CD8-positive, alpha-beta memory T cell (primary cell): ENCODE measurements at regions not wholly inside any gene's neighbourhood (a gene's known extent, or its start where the extent isn't known, plus 50 kb on each side); places are given as distances from the start of the nearest gene placed in this dataset.

ENCODE experiments used
- CTCF ChIA-PET: fragments of 350-600 bp; sonication (Branson Sonifier 250); formaldehyde crosslinking; loops from one replicate; lab custom pipeline; 2021; ENCODE audit warnings: antibody characterized with exemption; lab: Charles Lee
- POLR2A ChIA-PET: fragments of 350-600 bp; sonication (Branson Sonifier 250); formaldehyde crosslinking; loops from one replicate; lab custom pipeline; 2021; ENCODE audit warnings: antibody characterized with exemption; lab: Charles Lee
- DNase-seq, 5 donors: peaks; one replicate each; pipeline versions ENCODE4 v3.0.0 to v3.0.0-alpha.2; 2020 to 2022; ENCODE audit warnings: mixed read lengths in 1 of 5
- H3K27ac ChIP-seq: one replicate; pipeline ENCODE4 v1.7.0; 2013; ENCODE audit warnings: low read depth, mild to moderate bottlenecking, low read length, moderate library complexity
- H3K27me3 ChIP-seq: 2 replicates; pipeline ENCODE4 v1.7.0; 2013; ENCODE audit warnings: low read length, mild to moderate bottlenecking; ENCODE audit not compliant: insufficient read depth, poor library complexity, severe bottlenecking
- H3K36me3 ChIP-seq: 2 replicates; pipeline ENCODE4 v1.7.0; 2013; ENCODE audit warnings: mild to moderate bottlenecking, low read length, moderate library complexity; ENCODE audit not compliant: insufficient read depth
- H3K4me1 ChIP-seq: 2 replicates; pipeline ENCODE4 v1.7.0; 2013; ENCODE audit warnings: mild to moderate bottlenecking, low read length, moderate library complexity; ENCODE audit not compliant: insufficient read depth
- H3K4me3 ChIP-seq: 2 replicates; pipeline ENCODE4 v1.7.0; 2013; ENCODE audit warnings: mild to moderate bottlenecking, low read length
- H3K9me3 ChIP-seq: 2 replicates; pipeline ENCODE4 v1.7.0; 2013; ENCODE audit warnings: mild to moderate bottlenecking, low read length
- H3K27ac Mint-ChIP-seq, 8 donors: one replicate each; pipeline ENCODE4 v1.8.0; 2020 to 2021; ENCODE audit warnings: mixed read lengths in 8 of 8, mild to moderate bottlenecking in 6 of 8, inconsistent platforms in 3 of 8, moderate library complexity in 3 of 8
- H3K27me3 Mint-ChIP-seq, 2 donors: one replicate each; pipeline ENCODE4 v1.8.0; 2020 to 2021; ENCODE audit warnings: mixed read lengths in 2 of 2, mild to moderate bottlenecking in 1 of 2, moderate library complexity in 1 of 2
- H3K36me3 Mint-ChIP-seq, 3 donors: one replicate each; pipeline ENCODE4 v1.8.0; 2020 to 2021; ENCODE audit warnings: mixed read lengths in 3 of 3, inconsistent platforms in 1 of 3, mild to moderate bottlenecking in 1 of 3
- H3K4me1 Mint-ChIP-seq, 3 donors: one replicate each; pipeline ENCODE4 v1.8.0; 2020 to 2021; ENCODE audit warnings: mixed read lengths in 3 of 3, inconsistent platforms in 1 of 3, mild to moderate bottlenecking in 1 of 3
- H3K4me3 Mint-ChIP-seq, 7 donors: one replicate each; pipeline ENCODE4 v1.8.0; 2020 to 2021; ENCODE audit warnings: mixed read lengths in 7 of 7, mild to moderate bottlenecking in 6 of 7, moderate library complexity in 4 of 7, inconsistent platforms in 2 of 7
- H3K9me3 Mint-ChIP-seq, 5 donors: one replicate each; pipeline ENCODE4 v1.8.0; 2020 to 2022; ENCODE audit warnings: mixed read lengths in 5 of 5, mild to moderate bottlenecking in 3 of 5, moderate library complexity in 2 of 5, inconsistent platforms in 1 of 5

GRCh38 chr2:204343685-204344084 is 201.6 kb upstream of the PARD3B start:
- POLR2A ChIA-PET, result no interaction called here
- Mint-ChIP-seq H3K4me1 (no peaks in the 10 kb centered on the region), H3K4me3 (no peak overlapping the region), H3K27ac (no peak overlapping the region), H3K9me3 (peaks cover 0 to 2% (median 0%) of the 10 kb centered on the region in 5 donors), H3K36me3 (no peaks in the 10 kb centered on the region), H3K27me3 (peaks cover 2 to 9% of the 10 kb centered on the region in 2 donors)
- Histone ChIP-seq H3K4me1 (no peaks in the 10 kb centered on the region), H3K27me3 (no peaks in the 10 kb centered on the region), H3K9me3 (no peaks in the 10 kb centered on the region), H3K36me3 (no peaks in the 10 kb centered on the region), H3K27ac (no peak overlapping the region), H3K4me3 (no peak overlapping the region)
- CTCF ChIA-PET, result no interaction called here
- DNase-seq, result no peak

GRCh38 chr2:204344119-204344518 is 201.2 kb upstream of the PARD3B start:
- Histone ChIP-seq H3K27me3 (no peaks in the 10 kb centered on the region), H3K9me3 (no peaks in the 10 kb centered on the region), H3K4me3 (no peak overlapping the region), H3K27ac (no peak overlapping the region), H3K4me1 (no peaks in the 10 kb centered on the region), H3K36me3 (no peaks in the 10 kb centered on the region)
- Mint-ChIP-seq H3K27me3 (peaks cover 2 to 5% of the 10 kb centered on the region in 2 donors), H3K9me3 (peaks cover 0 to 2% (median 0%) of the 10 kb centered on the region in 5 donors), H3K4me3 (no peak overlapping the region), H3K36me3 (no peaks in the 10 kb centered on the region), H3K4me1 (no peaks in the 10 kb centered on the region), H3K27ac (no peak overlapping the region)
- POLR2A ChIA-PET, result no interaction called here
- CTCF ChIA-PET, result no interaction called here
- no peak for DNase-seq

GRCh38 chr2:204346906-204347305 is 198.4 kb upstream of the PARD3B start:
- no peaks in the 10 kb centered on the region for H3K36me3 Mint-ChIP-seq
- no peaks in the 10 kb centered on the region for H3K36me3 ChIP-seq
- H3K27me3 ChIP-seq, result no peaks in the 10 kb centered on the region
- ChIA-PET POLR2A (no interaction called here), CTCF (no interaction called here)
- H3K4me1 ChIP-seq, result no peaks in the 10 kb centered on the region
- H3K4me3 ChIP-seq, result no peak overlapping the region
- H3K27ac ChIP-seq, result no peak overlapping the region
- H3K27me3 Mint-ChIP-seq, result no peaks in the 10 kb centered on the region
- peaks cover 0 to 2% (median 0%) of the 10 kb centered on the region in 5 donors for H3K9me3 Mint-ChIP-seq
- no peaks in the 10 kb centered on the region for H3K4me1 Mint-ChIP-seq
- no peaks in the 10 kb centered on the region for H3K9me3 ChIP-seq
- no peak for DNase-seq
- no peak overlapping the region for H3K4me3 Mint-ChIP-seq
- H3K27ac Mint-ChIP-seq, result no peak overlapping the region

- Histone ChIP-seq H3K4me3 (no peak overlapping the region), H3K4me1 (no peaks in the 10 kb centered on the region), H3K27me3 (no peaks in the 10 kb centered on the region), H3K27ac (no peak overlapping the region), H3K36me3 (no peaks in the 10 kb centered on the region), H3K9me3 (no peaks in the 10 kb centered on the region)
- Mint-ChIP-seq H3K27me3 (peaks cover 2 to 17% of the 10 kb centered on the region in 2 donors), H3K27ac (no peak overlapping the region), H3K9me3 (no peaks in the 10 kb centered on the region), H3K36me3 (peaks cover 0 to 2% (median 0%) of the 10 kb centered on the region in 3 donors), H3K4me1 (no peaks in the 10 kb centered on the region), H3K4me3 (no peak overlapping the region)
- DNase-seq, result no peak
- ChIA-PET POLR2A (no interaction called here), CTCF (no interaction called here)
These were observed 191.5 kb upstream of the PARD3B start for GRCh38 chr2:204353823-204354222.

GRCh38 chr2:204354442-204354856 is 190.8 kb upstream of the PARD3B start:
- no peak for DNase-seq
- H3K4me1 ChIP-seq, result no peaks in the 10 kb centered on the region
- no peak overlapping the region for H3K4me3 ChIP-seq
- H3K27ac ChIP-seq, result no peak overlapping the region
- H3K9me3 Mint-ChIP-seq, result no peaks in the 10 kb centered on the region
- H3K4me1 Mint-ChIP-seq, result no peaks in the 10 kb centered on the region
- H3K36me3 Mint-ChIP-seq, result peaks cover 0 to 2% (median 0%) of the 10 kb centered on the region in 3 donors
- H3K36me3 ChIP-seq, result no peaks in the 10 kb centered on the region
- peaks cover 2 to 17% of the 10 kb centered on the region in 2 donors for H3K27me3 Mint-ChIP-seq
- no peak overlapping the region for H3K4me3 Mint-ChIP-seq
- POLR2A ChIA-PET, result no interaction called here
- no peaks in the 10 kb centered on the region for H3K9me3 ChIP-seq
- CTCF ChIA-PET, result no interaction called here
- H3K27me3 ChIP-seq, result no peaks in the 10 kb centered on the region
- no peak overlapping the region for H3K27ac Mint-ChIP-seq

GRCh38 chr2:204355688-204356087 is 189.6 kb upstream of the PARD3B start:
- Mint-ChIP-seq H3K27ac (no peak overlapping the region), H3K36me3 (peaks cover 0 to 2% (median 0%) of the 10 kb centered on the region in 3 donors), H3K9me3 (no peaks in the 10 kb centered on the region), H3K4me1 (no peaks in the 10 kb centered on the region), H3K4me3 (no peak overlapping the region), H3K27me3 (peaks cover 2 to 17% of the 10 kb centered on the region in 2 donors)
- Histone ChIP-seq H3K36me3 (no peaks in the 10 kb centered on the region), H3K4me1 (no peaks in the 10 kb centered on the region), H3K27ac (no peak overlapping the region), H3K4me3 (no peak overlapping the region), H3K9me3 (no peaks in the 10 kb centered on the region), H3K27me3 (no peaks in the 10 kb centered on the region)
- DNase-seq, result no peak
- CTCF ChIA-PET, result no interaction called here
- POLR2A ChIA-PET, result no interaction called here

- Mint-ChIP-seq H3K27me3 (peaks cover 2 to 17% of the 10 kb centered on the region in 2 donors), H3K4me1 (no peaks in the 10 kb centered on the region), H3K9me3 (no peaks in the 10 kb centered on the region), H3K27ac (no peak overlapping the region), H3K36me3 (peaks cover 0 to 2% (median 0%) of the 10 kb centered on the region in 3 donors), H3K4me3 (no peak overlapping the region)
- CTCF ChIA-PET, result no interaction called here
- Histone ChIP-seq H3K36me3 (no peaks in the 10 kb centered on the region), H3K9me3 (no peaks in the 10 kb centered on the region), H3K27ac (no peak overlapping the region), H3K4me1 (no peaks in the 10 kb centered on the region), H3K4me3 (no peak overlapping the region), H3K27me3 (no peaks in the 10 kb centered on the region)
- POLR2A ChIA-PET, result no interaction called here
- no peak for DNase-seq
These were observed 189.1 kb upstream of the PARD3B start for GRCh38 chr2:204356151-204356641.

- H3K27ac Mint-ChIP-seq, result no peak overlapping the region
- no peak for DNase-seq
These were observed 188.0 kb upstream of the PARD3B start for GRCh38 chr2:204357286-204357685.

More at GRCh38 chr2:204357286-204357685, 188.0 kb upstream of the PARD3B start:
- Histone ChIP-seq H3K36me3 (no peaks in the 10 kb centered on the region), H3K27ac (no peak overlapping the region), H3K4me1 (no peaks in the 10 kb centered on the region), H3K27me3 (no peaks in the 10 kb centered on the region), H3K4me3 (no peak overlapping the region), H3K9me3 (no peaks in the 10 kb centered on the region)
- H3K9me3 Mint-ChIP-seq, result no peaks in the 10 kb centered on the region
- H3K36me3 Mint-ChIP-seq, result peaks cover 0 to 2% (median 0%) of the 10 kb centered on the region in 3 donors
- ChIA-PET CTCF (no interaction called here), POLR2A (no interaction called here)
- H3K4me1 Mint-ChIP-seq, result no peaks in the 10 kb centered on the region
- peaks cover 2 to 17% of the 10 kb centered on the region in 2 donors for H3K27me3 Mint-ChIP-seq
- no peak overlapping the region for H3K4me3 Mint-ChIP-seq
